HG03066 (cell line): ENCODE measurements at regions not wholly inside any gene's neighbourhood (a gene's known extent, or its start where the extent isn't known, plus 50 kb on each side); places are given as distances from the start of the nearest gene placed in this dataset.
"Not testable (repeated sequence)": the region's sequence is repeated elsewhere in the genome, so short reads cannot be mapped to it uniquely, and the experiment has no call there.

Experiments
- ATAC-seq: cut with Tn5 transposase; IDR thresholded peaks from one replicate; pipeline ENCODE4 v1.9.1; 2021; ENCODE audit warnings: low read depth; ENCODE audit not compliant: unreplicated experiment

- ATAC-seq = no peak
These were observed 437.3 kb upstream of the SMIM21 start for GRCh38 chr18:75864816-75865215.

GRCh38 chr18:75863696-75864095, 436.2 kb upstream of the SMIM21 start:
- no peak for ATAC-seq

- no peak for ATAC-seq
These were observed 435.0 kb upstream of the SMIM21 start for GRCh38 chr18:75862458-75862857.

- ATAC-seq = no peak
These were observed 432.7 kb upstream of the SMIM21 start for GRCh38 chr18:75860166-75860565.

- no peak for ATAC-seq
These were observed 432.0 kb upstream of the SMIM21 start for GRCh38 chr18:75859533-75859932.

GRCh38 chr18:75858754-75859153, 431.3 kb upstream of the SMIM21 start:
- ATAC-seq = no peak

- ATAC-seq = no peak
These were observed 430.1 kb upstream of the SMIM21 start for GRCh38 chr18:75857558-75857957.

GRCh38 chr18:75854808-75855207, 427.3 kb upstream of the SMIM21 start:
- no peak for ATAC-seq

- no peak for ATAC-seq
These were observed 426.7 kb upstream of the SMIM21 start for GRCh38 chr18:75854174-75854573.

- ATAC-seq = no peak
These were observed 418.8 kb upstream of the SMIM21 start for GRCh38 chr18:75846321-75846720.

GRCh38 chr18:75845413-75845812, 417.9 kb upstream of the SMIM21 start:
- ATAC-seq = no peak

GRCh38 chr18:75844146-75844545, 416.6 kb upstream of the SMIM21 start:
- ATAC-seq = no peak

- no peak for ATAC-seq
These were observed 412.6 kb upstream of the SMIM21 start for GRCh38 chr18:75840131-75840530.

GRCh38 chr18:75839686-75840085, 412.2 kb upstream of the SMIM21 start:
- not testable (repeated sequence) for ATAC-seq

GRCh38 chr18:75839041-75839440, 411.5 kb upstream of the SMIM21 start:
- no peak for ATAC-seq

- ATAC-seq = no peak
These were observed 409.8 kb upstream of the SMIM21 start for GRCh38 chr18:75837316-75837715.

- no peak for ATAC-seq
These were observed 409.0 kb upstream of the SMIM21 start for GRCh38 chr18:75836516-75836915.

- ATAC-seq = no peak
These were observed 404.5 kb upstream of the SMIM21 start for GRCh38 chr18:75831960-75832359.

GRCh38 chr18:75830828-75831227, 403.3 kb upstream of the SMIM21 start:
- no peak for ATAC-seq

GRCh38 chr18:75829091-75829490, 401.6 kb upstream of the SMIM21 start:
- no peak for ATAC-seq

GRCh38 chr18:75828379-75828778, 400.9 kb upstream of the SMIM21 start:
- no peak for ATAC-seq

- ATAC-seq = no peak
These were observed 400.3 kb upstream of the SMIM21 start for GRCh38 chr18:75827751-75828287.

- no peak for ATAC-seq
These were observed 397.2 kb upstream of the SMIM21 start for GRCh38 chr18:75824661-75825060.
